Glomerular visceral epithelial cell (primary cell): ENCODE measurements at regions not wholly inside any gene's neighbourhood (a gene's known extent, or its start where the extent isn't known, plus 50 kb on each side); places are given as distances from the start of the nearest gene placed in this dataset.

Experiments used
- DNase-seq: peaks from one replicate; pipeline ENCODE4 v3.0.0-alpha.2; 2016; ENCODE audit errors: extremely low spot score

GRCh38 chr4:13930155-13930554, 302.6 kb upstream of the BOD1L1 start:
- DNase-seq = no peak

- peak; percentile 38 for DNase-seq
Observed at GRCh38 chr4:13933191-13933590, 305.7 kb upstream of the BOD1L1 start.

- DNase-seq = no peak
Observed at GRCh38 chr4:13938299-13938698, 310.8 kb upstream of the BOD1L1 start.

GRCh38 chr4:13940921-13941320, 313.4 kb upstream of the BOD1L1 start:
- DNase-seq = no peak

- DNase-seq = no peak
Observed at GRCh38 chr4:13942977-13943376, 315.5 kb upstream of the BOD1L1 start.

- no peak for DNase-seq
Observed at GRCh38 chr4:13944095-13944511, 316.6 kb upstream of the BOD1L1 start.

GRCh38 chr4:13947921-13948320, 320.4 kb upstream of the BOD1L1 start:
- DNase-seq = no peak

- no peak for DNase-seq
Observed at GRCh38 chr4:13950491-13950890, 323.0 kb upstream of the BOD1L1 start.

GRCh38 chr4:13953083-13953482, 325.6 kb upstream of the BOD1L1 start:
- no peak for DNase-seq

- DNase-seq = no peak
Observed at GRCh38 chr4:13955551-13955950, 328.0 kb upstream of the BOD1L1 start.

- DNase-seq = no peak
Observed at GRCh38 chr4:13956947-13957346, 329.4 kb upstream of the BOD1L1 start.

- DNase-seq = no peak
Observed at GRCh38 chr4:13957871-13958270, 330.3 kb upstream of the BOD1L1 start.

GRCh38 chr4:13963601-13964000, 336.1 kb upstream of the BOD1L1 start:
- DNase-seq = no peak

- peak; percentile 59 for DNase-seq
Observed at GRCh38 chr4:13966231-13967195, 339.0 kb upstream of the BOD1L1 start.

GRCh38 chr4:13968723-13969122, 341.2 kb upstream of the BOD1L1 start:
- no peak for DNase-seq

GRCh38 chr4:13970349-13970748, 342.8 kb upstream of the BOD1L1 start:
- no peak for DNase-seq

- DNase-seq = no peak
Observed at GRCh38 chr4:13977746-13978145, 350.2 kb upstream of the BOD1L1 start.

GRCh38 chr4:13980317-13981310, 353.1 kb upstream of the BOD1L1 start:
- peak; percentile 88 for DNase-seq

GRCh38 chr4:13981499-13981898, 354.0 kb upstream of the BOD1L1 start:
- no peak for DNase-seq

- no peak for DNase-seq
Observed at GRCh38 chr4:13982010-13982409, 354.5 kb upstream of the BOD1L1 start.

- DNase-seq = no peak
Observed at GRCh38 chr4:13983189-13983790, 355.8 kb upstream of the BOD1L1 start.
